Body of pancreas (tissue), 4 donors: ENCODE measurements at regions not wholly inside any gene's neighbourhood (a gene's known extent, or its start where the extent isn't known, plus 50 kb on each side); places are given as distances from the start of the nearest gene placed in this dataset.

Experiments used
- CTCF ChIP-seq, 7 experiments: fragments of 450-650 bp in 4 of 7; fragments of 200-600 bp in 3 of 7; sonication (generic) in 3 of 7; IDR thresholded peaks; one replicate each; pipeline ENCODE4 v1.5.1; 2016 to 2019; ENCODE audit warnings: antibody characterized with exemption in 7 of 7
- POLR2A ChIP-seq, 3 donors: fragments of 450-650 bp; IDR thresholded peaks; one replicate each; pipeline ENCODE4 v1.6.1; 2016; ENCODE audit warnings: antibody characterized with exemption in 3 of 3, mild to moderate bottlenecking in 2 of 3

- no peak for TF ChIP-seq CTCF (IDR thresholded peaks at IDR 0.05)
- TF ChIP-seq POLR2A (IDR thresholded peaks at IDR 0.05): no peak
These were observed 86.2 kb upstream of the COL5A2 start for GRCh38 chr2:189265696-189266320.
